ENCODE measurements at regions not wholly inside any gene's neighbourhood (a gene's known extent, or its start where the extent isn't known, plus 50 kb on each side); places are given as distances from the start of the nearest gene placed in this dataset.

GRCh38 chr16:9280069-9280466 lies 188.6 kb downstream of the HAPSTR1 start:
- H3K9me3 Mint-ChIP-seq (ENCODE audit: low read depth) = no peaks in the 10 kb centered on the region

GRCh38 chr16:9286930-9287329 lies 195.5 kb downstream of the HAPSTR1 start:
- Mint-ChIP-seq H3K27me3 (no peaks in the 10 kb centered on the region), H3K27ac (no peak overlapping the region), H3K4me3 (ENCODE audit: low read depth) (no peak overlapping the region), H3K36me3 (ENCODE audit: insufficient read depth) (no peaks in the 10 kb centered on the region), H3K4me1 (ENCODE audit: low read depth) (no peaks in the 10 kb centered on the region), H3K9me3 (ENCODE audit: low read depth) (no peaks in the 10 kb centered on the region)
- DNase-seq (ENCODE audit: low spot score, unreplicated experiment) = no peak
- no peak for TF ChIP-seq CTCF (IDR thresholded peaks at IDR 0.05; ENCODE audit: unreplicated experiment)

More at GRCh38 chr16:9280069-9280466, 188.6 kb downstream of the HAPSTR1 start:
- Mint-ChIP-seq H3K4me3 (ENCODE audit: low read depth) (no peak overlapping the region), H3K27me3 (peaks cover 3% of the 10 kb centered on the region), H3K36me3 (ENCODE audit: insufficient read depth) (no peaks in the 10 kb centered on the region), H3K4me1 (ENCODE audit: low read depth) (no peaks in the 10 kb centered on the region), H3K27ac (no peak overlapping the region)
- TF ChIP-seq CTCF (IDR thresholded peaks at IDR 0.05; ENCODE audit: unreplicated experiment) = no peak
- DNase-seq (ENCODE audit: low spot score, unreplicated experiment) = no peak

- H3K27ac Mint-ChIP-seq = peak overlapping the region; percentile 90
- DNase-seq (ENCODE audit: low spot score, unreplicated experiment) = no peak
- H3K27me3 Mint-ChIP-seq = no peaks in the 10 kb centered on the region
- peaks cover 3% of the 10 kb centered on the region for H3K9me3 Mint-ChIP-seq (ENCODE audit: low read depth)
- peaks cover 12% of the 10 kb centered on the region for H3K4me1 Mint-ChIP-seq (ENCODE audit: low read depth)
- H3K36me3 Mint-ChIP-seq (ENCODE audit: insufficient read depth) = no peaks in the 10 kb centered on the region
- peak overlapping the region; percentile 33 for H3K4me3 Mint-ChIP-seq (ENCODE audit: low read depth)
- no peak for TF ChIP-seq CTCF (IDR thresholded peaks at IDR 0.05; ENCODE audit: unreplicated experiment)
These were observed 204.8 kb downstream of the HAPSTR1 start for GRCh38 chr16:9296271-9296590.

GRCh38 chr16:9297437-9298113 lies 206.1 kb downstream of the HAPSTR1 start:
- no peak overlapping the region for H3K4me3 Mint-ChIP-seq (ENCODE audit: low read depth)
- H3K4me1 Mint-ChIP-seq (ENCODE audit: low read depth) = peaks cover 12% of the 10 kb centered on the region
- H3K27me3 Mint-ChIP-seq = no peaks in the 10 kb centered on the region
- TF ChIP-seq CTCF (IDR thresholded peaks at IDR 0.05; ENCODE audit: unreplicated experiment) = peak; percentile 52
- H3K36me3 Mint-ChIP-seq (ENCODE audit: insufficient read depth) = no peaks in the 10 kb centered on the region
- no peak for DNase-seq (ENCODE audit: low spot score, unreplicated experiment)
- no peak overlapping the region for H3K27ac Mint-ChIP-seq
- H3K9me3 Mint-ChIP-seq (ENCODE audit: low read depth) = peaks cover 3% of the 10 kb centered on the region

GRCh38 chr16:9300252-9300651 lies 208.8 kb downstream of the HAPSTR1 start:
- no peak for TF ChIP-seq CTCF (IDR thresholded peaks at IDR 0.05; ENCODE audit: unreplicated experiment)
- H3K9me3 Mint-ChIP-seq (ENCODE audit: low read depth) = peaks cover 3% of the 10 kb centered on the region
- peaks cover 2% of the 10 kb centered on the region for H3K27me3 Mint-ChIP-seq
- H3K4me3 Mint-ChIP-seq (ENCODE audit: low read depth) = no peak overlapping the region
- peaks cover 12% of the 10 kb centered on the region for H3K4me1 Mint-ChIP-seq (ENCODE audit: low read depth)
- no peak overlapping the region for H3K27ac Mint-ChIP-seq
- DNase-seq (ENCODE audit: low spot score, unreplicated experiment) = no peak
- H3K36me3 Mint-ChIP-seq (ENCODE audit: insufficient read depth) = no peaks in the 10 kb centered on the region
